NB4 (cell line): ENCODE measurements at regions not wholly inside any gene's neighbourhood (a gene's known extent, or its start where the extent isn't known, plus 50 kb on each side); places are given as distances from the start of the nearest gene placed in this dataset.

Source experiments
- CTCF ChIP-seq: IDR thresholded peaks from one replicate; pipeline ENCODE4 v1.5.1; 2012; ENCODE audit warnings: low read depth, low read length
- POLR2A ChIP-seq: IDR thresholded peaks from 2 replicates; pipeline ENCODE4 v1.6.1; 2011; ENCODE audit warnings: mild to moderate bottlenecking; ENCODE audit not compliant: insufficient read length; ENCODE audit errors: extremely low read depth

GRCh38 chr2:192313773-192314172, 119.0 kb upstream of the TMEFF2 start:
- no peak for TF ChIP-seq CTCF
- TF ChIP-seq POLR2A, result no peak
